Suppressor macrophage (primary cell): ENCODE measurements at regions not wholly inside any gene's neighbourhood (a gene's known extent, or its start where the extent isn't known, plus 50 kb on each side); places are given as distances from the start of the nearest gene placed in this dataset.
"Not testable (repeated sequence)": the region's sequence is repeated elsewhere in the genome, so short reads cannot be mapped to it uniquely, and the experiment has no call there.

Experiments
- DNase-seq, 4 experiments: peaks; one replicate each; pipeline ENCODE4 v3.0.0-alpha.2; 2020 to 2022

DNA sequence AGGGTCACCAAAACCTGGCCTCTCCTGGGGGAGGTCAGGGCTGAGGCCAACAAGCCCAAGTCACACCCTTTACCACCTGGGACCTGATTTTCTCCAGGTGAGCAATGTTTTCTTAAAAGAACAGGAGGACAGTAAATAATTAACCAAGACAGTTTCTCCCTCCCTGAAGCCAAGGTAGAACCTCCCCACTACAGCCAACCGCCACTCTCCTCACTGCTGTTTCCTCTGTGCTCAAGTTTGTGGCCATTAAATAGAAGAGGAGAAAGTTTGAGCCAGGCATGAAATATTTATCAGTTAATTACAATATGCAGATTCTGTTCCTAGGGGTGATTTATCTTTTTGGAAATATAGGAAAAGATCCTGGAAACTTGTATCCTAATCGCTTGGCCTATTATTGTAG, 150.6 kb upstream of the ANKRD20A1 start:
- not testable (repeated sequence) for DNase-seq

DNA sequence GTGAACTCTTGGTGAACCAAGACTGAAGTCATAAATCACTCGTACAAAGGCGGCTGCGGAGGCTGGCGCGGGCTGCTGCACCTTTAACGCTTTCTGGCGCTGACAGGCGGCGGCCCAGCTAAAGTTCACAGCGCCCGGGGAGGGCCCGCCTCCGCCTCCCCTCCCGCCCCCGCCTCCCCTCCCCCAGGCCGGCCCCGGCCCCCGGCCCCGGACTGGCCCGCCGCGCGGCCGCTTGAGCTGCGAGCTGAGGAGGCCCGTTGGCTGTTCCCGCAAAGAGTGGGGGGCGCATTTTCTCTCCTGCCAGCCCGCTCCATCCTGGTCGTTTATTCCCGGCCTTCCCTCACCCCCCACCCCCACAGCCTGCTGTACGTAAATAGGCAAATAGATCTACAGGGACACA, 147.3 kb upstream of the ANKRD20A1 start:
- not testable (repeated sequence) for DNase-seq

DNA sequence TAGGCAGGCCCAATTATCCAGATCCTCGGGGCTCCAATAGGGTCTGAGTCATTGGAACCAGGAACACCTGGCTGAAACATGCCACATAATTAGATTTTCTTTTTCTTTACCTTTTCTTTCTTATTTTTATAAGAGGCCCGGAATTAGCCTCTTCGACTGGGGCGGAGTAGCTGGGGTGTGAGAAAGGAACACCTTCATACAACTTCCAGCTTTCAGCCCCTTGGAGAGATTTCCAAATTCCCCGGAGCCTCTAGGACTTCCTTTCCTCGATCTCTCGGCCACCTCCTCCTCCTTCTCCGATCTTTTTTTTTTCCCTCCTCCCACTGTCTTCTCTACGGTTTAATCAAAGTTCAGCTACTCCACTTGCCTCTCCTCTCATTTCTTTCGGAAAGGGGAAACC, 146.8 kb upstream of the ANKRD20A1 start:
- DNase-seq = peak in 2 of 4 experiments; percentile 0 to 1

DNA sequence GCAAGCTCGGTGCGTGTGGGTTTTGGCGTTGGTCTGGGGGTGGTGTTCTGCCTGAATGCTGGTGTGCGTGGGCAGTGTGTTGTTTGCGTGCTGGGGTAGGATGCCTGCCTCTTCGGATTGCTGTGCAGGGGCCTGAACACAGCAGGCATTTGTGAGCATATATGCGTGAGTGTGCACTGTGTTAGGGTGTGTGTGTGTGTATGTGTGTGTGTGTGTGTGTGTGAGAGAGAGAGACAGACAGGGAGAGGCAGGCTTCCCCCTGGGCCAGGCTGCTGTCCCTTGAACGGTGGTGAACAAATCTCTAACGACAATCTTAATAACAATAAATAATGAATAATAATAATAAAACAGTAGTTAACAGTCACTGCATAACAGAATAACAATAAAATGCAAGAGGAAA, 145.8 kb upstream of the ANKRD20A1 start:
- DNase-seq = not testable (repeated sequence)

DNA sequence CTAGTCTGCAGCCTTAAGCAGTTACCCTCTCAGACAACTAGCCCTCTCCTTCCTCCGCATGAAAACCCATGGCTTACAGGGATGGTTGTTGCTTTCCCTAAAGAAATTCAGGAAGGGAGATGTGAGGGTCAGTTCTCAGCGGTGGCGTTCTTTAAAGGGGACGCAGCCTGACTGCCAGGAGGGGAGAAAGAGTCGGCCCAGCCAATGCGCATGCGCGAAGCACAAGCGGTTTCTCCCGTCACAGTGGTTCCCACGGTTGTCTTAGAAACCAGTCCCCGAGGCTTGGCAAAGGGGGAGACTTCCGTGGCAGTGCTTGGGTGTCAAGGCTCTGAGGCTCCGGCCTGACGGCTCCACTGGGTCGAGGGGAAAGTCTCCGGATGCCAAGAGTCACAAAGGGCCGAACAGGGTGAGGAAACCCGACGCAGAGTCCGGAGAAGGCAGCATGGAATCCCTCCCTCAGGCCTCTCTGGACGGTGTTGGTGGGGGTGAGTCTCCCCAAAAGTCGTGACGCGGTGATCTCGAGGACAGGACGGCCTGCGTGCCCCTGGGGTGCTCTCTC, 140.8 kb upstream of the ANKRD20A1 start:
- DNase-seq = not testable (repeated sequence)

DNA sequence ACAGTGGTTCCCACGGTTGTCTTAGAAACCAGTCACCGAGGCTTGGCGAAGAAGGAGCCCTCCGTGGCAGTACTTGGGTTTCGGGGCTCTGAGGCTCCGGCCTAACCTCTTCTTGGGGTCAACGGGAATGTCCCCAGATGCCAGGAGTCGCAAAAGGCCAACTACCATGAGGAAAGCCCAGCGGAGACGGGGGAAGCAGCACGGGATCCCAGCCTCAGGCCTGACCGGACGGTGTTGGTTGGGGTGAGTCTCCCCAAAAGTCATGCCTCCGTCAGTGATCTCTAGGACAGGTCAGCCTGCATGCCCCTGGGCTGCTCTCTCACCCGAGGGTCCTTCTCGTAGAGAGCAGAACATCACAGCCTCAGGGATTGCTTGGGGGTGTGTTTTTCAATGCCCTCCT, 138.2 kb upstream of the ANKRD20A1 start:
- DNase-seq = not testable (repeated sequence)

DNA sequence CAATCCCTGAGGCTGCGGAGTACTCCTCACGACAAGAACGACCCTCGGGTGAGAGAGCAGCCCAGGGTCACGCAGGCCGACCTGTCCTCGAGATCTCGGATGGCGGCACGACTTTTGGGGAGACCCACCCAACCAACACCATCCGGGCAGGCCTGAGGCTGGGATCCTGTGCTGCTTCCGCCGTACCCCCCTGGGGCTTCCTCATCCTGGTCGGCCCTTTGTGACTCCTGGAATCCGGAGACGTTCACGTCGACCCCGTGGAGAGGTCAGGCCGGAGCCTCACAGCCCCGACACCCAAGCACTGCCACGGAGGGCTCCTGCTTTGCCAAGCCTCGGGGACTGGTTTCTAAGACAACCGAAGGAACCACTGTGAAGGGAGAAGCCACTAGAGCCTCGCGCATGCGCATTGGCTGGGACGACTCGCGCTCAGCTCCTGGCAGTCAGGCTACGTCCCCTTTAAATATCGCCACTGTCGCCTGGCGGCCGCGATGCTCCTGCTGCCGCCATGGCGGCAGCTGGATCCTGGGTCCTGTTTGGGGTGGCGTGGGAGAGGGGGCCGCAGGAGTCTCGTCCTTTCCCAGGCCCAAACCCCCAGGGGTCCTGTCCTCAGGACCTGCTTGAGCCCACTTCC, 136.2 kb upstream of the ANKRD20A1 start:
- DNase-seq = not testable (repeated sequence)

DNA sequence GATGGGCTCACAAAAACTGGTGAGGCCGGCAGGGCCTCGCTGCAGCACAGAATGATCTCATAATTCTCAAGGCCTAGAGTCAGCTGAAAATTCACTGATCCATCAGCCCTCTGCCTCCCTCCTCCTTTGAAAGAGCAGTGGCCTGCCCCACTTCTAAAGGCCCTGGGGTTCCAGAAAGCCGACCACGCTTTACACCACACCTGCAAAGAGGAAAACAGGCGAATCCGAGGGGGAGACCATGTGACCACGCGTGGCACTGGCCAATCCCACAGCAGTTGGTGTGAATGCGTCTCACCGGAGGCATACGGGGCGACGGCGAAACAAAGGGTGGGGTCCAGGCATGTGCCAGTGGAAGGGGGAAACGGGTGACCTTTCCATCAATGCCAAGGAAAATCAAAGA, 135.5 kb upstream of the ANKRD20A1 start:
- DNase-seq = not testable (repeated sequence)

DNA sequence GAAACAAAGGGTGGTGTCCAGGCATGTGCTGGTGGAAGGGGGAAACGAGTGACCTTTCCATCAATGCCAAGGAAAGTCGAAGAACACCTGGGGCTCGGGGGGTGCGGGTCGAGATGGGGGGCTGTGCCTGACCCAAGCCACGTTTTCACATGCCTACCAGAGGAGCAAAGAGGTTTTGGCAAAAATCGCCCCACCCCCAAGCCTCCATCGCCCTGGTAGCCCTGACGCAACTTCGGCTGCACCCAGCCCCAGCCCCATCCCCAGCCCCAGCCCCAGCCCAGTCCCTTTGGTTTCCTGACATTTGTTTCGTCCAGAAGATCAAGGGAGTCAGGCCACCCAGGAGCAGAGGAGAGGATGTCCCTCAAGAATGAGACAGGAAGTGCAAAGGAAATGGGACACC, 133.8 kb upstream of the ANKRD20A1 start:
- DNase-seq = not testable (repeated sequence)

DNA sequence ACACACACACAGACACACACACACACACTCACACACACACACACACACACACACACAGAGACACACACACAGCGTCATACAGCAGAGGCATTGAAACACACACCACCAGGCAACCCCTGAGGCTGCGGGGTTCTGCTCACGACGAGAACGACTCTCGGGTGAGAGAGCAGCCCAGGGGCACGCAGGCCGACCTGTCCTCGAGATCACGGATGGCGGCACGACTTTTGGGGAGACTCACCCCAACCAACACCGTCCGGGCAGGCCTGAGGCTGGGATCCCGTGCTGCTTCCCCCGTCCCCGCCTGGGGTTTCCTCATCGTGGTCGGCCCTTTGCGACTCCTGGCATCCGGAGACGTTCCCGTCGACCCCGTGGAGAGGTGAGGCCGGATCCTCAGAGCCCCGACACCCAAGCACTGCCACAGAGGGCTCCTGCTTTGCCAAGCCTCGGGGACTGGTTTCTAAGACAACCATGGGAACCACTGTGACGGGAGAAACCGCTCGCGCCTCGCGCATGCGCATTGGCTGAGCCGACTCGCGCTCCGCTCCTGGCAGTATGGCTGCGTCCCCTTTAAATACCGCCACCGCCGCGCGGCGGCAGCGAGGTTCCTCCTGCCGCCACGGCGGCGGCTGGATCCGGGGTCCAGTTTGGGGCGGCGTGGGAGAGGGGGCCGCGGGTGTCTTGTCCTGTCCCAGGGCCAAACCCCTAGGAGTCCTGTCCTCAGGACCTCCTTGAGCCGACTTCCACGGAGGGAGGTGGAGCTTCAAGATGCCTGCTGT, 132.3 kb upstream of the ANKRD20A1 start:
- DNase-seq = not testable (repeated sequence)

DNA sequence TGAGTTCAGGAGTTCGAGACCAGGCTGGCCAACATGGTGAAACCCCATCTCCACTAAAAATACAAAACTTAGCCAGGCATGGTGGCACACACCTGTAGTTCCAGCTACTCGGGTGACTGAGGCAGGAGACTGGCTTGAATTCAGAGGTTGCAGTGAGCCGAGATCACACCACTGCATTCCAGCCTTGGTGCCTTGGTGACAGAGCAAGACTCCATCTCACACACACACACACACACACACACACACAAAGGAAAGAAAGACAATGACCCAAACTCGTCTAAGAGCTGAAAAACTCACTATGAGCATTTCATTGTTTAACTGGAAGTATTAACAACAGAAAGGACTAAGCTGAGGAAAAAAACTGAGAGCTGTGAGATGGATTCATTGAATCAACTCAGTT, 95.6 kb upstream of the ANKRD20A1 start:
- DNase-seq = not testable (repeated sequence)

DNA sequence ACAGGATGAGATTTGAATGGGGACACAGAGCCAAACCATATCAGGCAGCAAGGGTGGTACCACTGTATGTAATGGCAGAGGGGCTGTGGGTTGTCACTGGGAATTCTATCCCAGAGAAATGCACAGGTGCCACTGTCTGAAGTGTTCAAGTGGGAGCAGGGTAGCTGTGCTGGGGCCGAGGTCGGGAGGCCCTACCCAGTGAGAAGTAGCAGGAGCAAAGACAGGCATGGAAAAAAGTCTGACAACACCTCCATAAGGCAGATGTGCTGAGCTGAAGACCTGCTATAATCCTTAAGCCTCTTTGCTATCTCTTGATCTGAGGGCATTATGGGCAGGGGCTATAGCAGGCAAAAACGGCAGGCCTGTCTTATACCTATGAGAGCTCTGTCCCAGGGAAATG, 86.9 kb upstream of the ANKRD20A1 start:
- DNase-seq = not testable (repeated sequence)

DNA sequence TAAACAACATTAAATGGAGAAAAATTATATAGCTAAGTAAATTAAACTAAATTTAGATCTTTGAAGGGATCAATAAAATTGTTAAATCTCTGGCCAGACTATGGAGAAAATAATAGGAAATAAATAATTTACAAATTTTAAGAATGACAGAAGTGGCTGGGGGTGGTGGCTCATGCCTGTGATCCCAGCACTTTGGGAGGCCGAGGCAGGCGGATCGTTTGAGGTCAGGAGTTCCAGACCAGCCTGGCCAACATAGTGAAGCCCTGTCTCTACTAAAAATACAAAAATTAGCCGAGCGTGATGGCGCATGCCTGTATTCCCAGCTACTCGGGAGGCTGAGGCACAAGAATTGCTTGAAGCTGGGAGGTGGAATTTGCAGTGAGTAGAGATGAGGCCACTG, 58.6 kb upstream of the ANKRD20A1 start:
- not testable (repeated sequence) for DNase-seq
